ENCODE measurements at regions not wholly inside any gene's neighbourhood (a gene's known extent, or its start where the extent isn't known, plus 50 kb on each side); places are given as distances from the start of the nearest gene placed in this dataset.

DNA sequence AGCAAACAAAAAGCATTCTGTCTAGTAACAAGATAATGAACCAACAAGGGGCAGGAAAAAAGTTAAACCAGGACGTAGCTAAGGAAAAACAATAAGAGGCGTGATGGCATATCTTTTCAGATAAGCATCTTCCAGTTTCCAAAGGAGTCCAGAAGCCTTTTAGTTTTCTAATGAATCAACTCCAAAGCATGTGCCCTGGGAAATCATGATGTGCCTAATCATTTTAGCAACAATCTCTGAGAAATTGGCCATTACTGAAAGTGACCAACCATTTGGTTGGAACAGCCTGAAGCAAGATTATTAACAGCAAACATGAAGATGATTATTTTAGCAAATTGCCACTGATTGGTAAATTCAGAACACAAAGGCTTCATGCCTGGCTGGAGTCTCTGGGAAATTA, 440.9 kb upstream of the MAF start:
- no peak for DNase-seq

- no peak for DNase-seq
Observed at GRCh38 chr16:80040814-80041213, 440.3 kb upstream of the MAF start.

DNA sequence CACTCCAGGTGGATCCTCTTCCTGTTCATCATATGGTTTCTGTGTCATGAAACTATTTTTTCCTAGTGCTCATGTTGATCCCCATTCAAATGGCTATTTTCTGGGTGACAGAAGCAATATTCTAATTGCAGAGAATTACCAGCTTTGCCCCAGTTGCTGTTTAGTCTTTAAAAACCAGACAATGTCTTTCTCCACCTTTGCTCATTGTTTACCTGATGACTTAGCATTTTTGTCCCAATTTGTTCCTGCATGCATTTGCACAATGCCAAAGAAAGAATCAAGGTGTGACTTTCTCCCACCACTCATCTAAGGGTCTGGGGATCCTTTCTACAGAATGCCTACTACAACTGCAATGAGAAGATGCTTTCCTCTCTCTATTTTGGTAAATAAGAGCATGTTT, 439.9 kb upstream of the MAF start:
- DNase-seq, result no peak

- DNase-seq, result no peak
Observed at GRCh38 chr16:80039777-80040176, 439.2 kb upstream of the MAF start.

- DNase-seq, result no peak
Observed at GRCh38 chr16:80038566-80038965, 438.0 kb upstream of the MAF start.

DNA sequence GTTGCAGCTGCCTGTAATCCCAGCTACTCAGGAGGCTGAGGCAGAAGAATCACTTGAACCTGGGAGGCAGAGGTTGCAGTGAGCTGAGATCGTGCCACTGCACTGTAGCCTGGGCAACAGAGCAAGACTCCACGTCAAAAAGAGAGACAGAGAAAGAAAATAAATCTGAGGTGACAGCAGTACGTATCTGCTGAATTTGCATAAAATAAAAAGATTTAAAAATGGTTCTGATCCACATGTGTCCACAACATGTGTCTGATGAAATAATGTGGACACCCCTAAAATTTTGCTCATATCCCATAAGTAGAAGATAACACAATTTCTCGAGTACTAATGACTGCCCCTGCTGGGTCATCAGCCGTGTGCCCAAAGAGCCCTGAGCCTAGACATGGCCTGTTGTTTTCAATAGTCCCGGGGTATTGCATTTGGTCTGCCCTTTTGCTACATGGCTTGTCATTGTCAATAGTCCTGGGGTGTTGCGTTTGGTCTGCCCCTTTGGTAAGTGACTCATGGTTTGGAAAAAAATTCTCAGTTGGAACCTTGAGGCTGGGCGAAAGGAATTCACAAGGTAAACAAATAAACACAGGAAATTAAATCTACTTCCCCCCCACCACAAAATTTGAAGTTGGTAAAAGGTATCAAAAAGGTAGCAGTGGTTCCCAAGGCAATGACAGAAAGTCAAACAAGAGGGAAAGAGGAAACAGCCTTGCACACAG, 434.6 kb upstream of the MAF start:
- no peak for DNase-seq

- DNase-seq, result no peak
Observed at GRCh38 chr16:80034469-80034826, 433.9 kb upstream of the MAF start.

GRCh38 chr16:80033783-80034468, 433.4 kb upstream of the MAF start:
- DNase-seq, result no peak

- DNase-seq, result no peak
Observed at GRCh38 chr16:80029761-80030481, 429.4 kb upstream of the MAF start.

DNA sequence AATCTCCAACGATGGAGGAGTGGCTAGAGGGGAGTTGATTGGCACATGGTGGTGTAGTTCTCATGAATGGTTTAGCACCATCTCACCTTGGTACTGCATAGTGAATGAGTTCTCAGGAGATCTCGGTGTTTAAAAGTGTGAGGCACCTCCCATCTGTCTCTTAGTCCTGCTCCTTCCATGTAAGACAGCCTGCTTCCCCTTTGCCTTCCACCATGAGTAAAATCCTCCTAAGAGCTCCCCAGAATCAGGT, 428.8 kb upstream of the MAF start:
- no peak for DNase-seq

DNA sequence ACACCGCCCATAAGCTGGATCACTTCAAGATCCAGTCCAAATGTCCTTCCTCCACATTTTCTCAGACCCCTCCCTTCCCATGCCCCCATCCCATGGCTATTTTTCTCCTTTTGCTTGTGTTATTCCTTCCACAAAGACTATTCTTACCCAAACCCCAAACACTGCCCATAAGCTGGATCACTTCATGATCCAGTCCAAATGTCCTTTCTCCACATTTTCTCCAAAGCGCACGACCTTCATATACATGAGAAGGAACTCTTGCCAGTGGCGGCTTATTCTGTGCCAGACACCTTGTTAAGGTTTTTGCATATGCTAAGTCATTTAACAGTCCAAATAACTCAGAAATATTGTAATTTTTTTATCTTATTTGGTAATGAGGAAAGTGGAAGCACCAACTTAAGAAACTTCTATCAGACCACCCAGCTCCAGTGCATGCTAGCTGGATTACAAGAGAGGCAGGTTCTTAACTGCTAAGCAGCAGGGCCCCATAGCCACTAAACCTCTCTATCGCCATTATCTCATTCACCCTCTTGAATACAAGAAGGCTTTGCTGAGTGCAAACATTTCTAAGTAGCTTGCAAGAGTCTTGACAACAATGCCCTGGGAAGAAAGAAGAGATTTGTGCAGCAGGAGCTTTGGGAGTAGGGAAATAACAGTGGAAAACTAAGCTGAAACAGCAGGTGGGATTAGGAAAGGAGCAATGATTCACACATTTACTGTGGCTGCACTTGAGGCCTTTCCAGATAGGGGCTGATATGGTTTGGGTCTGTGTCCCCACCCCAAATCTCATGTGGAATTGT, 428.2 kb upstream of the MAF start:
- DNase-seq, result peak; percentile 26 to 36

DNA sequence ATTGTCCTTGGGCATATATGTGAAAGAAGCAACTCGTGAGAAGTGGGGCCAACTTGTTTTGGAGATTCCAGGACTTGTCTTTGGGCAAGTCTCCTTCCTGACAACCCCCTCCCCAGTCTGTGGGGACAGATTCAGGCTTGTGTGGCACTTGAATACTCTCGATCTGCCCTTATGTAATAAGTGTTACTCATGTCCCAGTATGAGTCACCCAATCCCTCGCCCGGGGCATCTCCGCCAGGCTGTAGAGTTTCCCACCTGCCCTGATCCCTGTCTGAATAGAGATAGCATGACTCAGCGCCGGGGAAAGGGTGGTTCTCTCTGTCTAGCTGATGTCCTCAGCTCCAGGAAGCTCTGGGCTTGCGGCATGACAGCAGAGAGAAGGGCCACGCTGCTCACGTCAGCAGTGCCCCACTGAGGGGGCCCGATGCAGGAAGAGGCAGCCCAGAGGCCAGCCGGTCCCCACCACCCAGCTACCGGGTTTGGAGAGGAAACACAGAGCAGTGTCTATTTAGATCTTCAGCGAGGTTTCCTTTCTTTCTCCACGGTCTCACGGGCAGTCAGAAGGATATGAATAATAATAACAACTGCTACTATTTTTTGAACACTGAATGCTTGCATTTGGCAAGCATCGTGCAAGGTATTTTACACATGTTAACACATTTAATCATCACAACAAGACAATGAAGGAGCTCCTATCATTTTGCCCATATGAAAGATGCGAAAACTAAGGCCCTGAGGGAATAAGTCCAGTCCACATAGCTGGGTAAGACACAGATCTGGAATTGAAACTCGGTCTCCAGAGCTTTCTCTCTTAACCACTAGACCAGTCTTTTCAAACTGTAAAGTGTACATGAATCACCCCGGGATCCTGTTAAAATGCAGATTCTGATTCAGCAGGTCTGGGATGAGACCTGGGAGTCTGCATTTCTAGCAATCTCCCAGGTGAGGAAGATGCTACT, 426.7 kb upstream of the MAF start:
- DNase-seq, result peak; percentile 17 to 31

- DNase-seq, result no peak
Observed at GRCh38 chr16:80025236-80025635, 424.7 kb upstream of the MAF start.

DNA sequence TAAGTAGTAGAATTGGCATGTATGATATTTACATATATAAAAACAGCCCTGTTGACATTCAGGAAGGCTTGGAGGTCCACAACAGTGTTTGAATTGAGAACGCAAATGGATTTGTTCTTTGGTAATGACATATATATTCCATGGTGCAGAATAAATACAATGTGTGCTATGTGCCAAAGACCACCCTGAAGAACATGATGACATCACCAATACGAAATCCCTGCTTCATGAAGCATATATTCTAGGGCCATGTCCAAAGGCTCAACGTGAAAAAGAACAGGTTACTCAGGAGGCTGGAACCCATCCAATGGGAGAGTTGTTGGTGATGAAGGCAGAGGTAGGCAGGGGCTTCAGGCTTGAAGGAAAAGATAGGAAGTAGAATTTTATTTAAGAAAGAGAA, 423.9 kb upstream of the MAF start:
- DNase-seq, result no peak

- no peak for DNase-seq
Observed at GRCh38 chr16:80023865-80024264, 423.3 kb upstream of the MAF start.

DNA sequence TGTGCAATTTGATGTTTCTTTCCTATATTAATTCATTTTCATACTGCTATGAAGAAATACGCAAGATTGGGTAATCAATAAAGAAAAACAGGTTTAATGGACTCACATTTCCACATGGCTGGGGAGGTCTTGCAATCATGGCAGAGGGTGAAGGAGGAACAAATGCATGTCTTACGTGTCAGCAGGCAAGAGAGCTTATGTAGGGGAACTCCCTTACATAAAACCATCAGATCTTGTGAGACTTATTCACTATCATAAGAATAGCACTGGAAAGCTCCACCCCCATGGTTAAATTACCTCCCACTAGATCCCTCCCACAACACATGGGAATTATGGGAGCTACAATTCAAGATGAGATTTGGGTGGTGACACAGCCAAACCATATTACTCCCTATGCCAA, 418.9 kb upstream of the MAF start:
- no peak for DNase-seq

DNA sequence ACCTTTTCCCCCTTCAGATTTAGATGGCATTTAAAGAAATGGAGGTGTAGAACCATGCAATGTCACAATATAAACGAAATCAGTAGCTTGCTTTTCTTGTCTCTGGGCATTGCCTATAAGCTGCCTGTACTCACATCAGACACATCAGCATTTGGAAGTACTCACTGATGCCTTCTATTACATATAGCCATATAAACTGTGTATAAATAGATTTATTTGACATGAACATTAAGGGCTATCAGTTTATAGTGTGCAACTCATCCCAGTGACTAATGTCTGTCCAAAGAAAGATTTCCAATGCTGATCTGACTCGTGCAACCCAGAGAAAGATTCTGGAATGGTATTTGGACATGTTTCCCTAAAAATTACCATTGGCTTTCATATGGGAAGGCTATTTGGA, 417.9 kb upstream of the MAF start:
- peak; percentile 38 to 46 for DNase-seq

DNA sequence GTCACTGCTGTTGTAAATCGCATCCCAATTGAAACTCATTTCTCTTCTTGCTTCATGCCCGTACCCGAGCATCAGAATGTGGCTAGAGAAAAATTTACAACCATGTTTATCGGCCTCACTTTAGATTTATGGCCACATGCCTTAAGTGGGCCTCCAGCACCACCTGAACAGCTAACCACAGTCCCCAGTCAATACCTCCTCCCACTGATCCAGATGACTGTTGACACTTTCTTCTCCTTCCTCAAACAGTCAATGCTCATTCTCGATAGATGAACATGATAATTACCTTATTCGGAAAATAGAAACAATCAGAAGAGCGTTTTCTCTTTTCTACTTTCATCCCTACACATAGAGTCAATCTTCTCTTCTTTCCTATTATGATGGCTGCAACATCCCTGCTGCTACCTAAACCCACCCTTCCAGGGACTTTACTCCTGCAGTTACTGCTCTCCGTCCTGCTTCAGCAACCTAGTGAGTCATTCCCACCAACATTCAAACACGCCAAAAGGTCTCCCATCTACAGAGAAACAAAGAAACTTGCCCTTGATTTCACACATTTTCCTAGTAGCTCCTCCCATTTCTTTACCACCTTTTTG, 416.3 kb upstream of the MAF start:
- no peak for DNase-seq

DNA sequence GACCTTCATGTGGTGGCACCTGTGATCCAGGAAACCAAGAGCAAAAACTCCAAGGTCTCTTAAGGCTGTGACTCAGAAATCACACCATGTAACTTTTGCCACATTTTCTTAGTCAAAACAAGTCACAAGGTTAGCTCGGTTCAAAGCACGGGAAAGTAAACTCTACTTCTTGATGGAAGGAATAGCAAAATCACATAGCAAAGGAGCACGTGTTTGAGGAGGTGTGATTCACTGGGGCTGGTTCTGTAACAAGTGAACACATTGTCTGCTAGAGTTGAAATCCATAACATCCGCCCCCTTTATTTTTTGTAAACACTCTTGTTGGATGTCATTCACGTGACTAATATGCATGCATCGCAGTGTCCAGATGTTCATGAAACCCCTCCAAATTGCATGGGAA, 415.0 kb upstream of the MAF start:
- DNase-seq, result no peak

- no peak for DNase-seq
Observed at GRCh38 chr16:80014241-80014939, 413.9 kb upstream of the MAF start.

Measured in right lung (tissue), 2 donors.